ENCODE measurements at regions not wholly inside any gene's neighbourhood (a gene's known extent, or its start where the extent isn't known, plus 50 kb on each side); places are given as distances from the start of the nearest gene placed in this dataset.

DNA sequence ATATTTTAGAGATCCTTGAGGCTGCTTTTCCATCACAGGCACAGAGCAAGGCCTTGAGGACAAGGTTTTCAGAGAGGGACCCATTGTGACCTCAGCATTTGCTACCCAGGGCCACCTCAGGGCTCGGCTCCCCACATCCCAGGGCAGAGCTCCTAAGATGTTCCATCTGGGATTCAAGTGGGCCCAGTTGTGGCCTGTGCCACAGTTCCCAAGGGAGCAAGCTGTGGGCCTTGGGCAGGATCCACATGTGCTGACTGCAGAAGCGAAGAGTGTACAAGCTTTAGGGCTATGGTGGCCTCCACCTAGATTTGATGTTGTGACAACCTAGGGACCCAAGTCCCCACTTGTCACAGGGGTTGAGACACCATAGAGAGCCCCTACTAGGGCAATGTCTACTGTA is 608.1 kb downstream of the HACE1 start:
- Histone ChIP-seq H3K27ac (ENCODE audit: low read depth, low read length) (no peak overlapping the region), H3K9ac (ENCODE audit: low read length) (no peak overlapping the region), H3K9me2 (replicated peaks; ENCODE audit: insufficient read depth, low read length) (no peaks in the 10 kb centered on the region), H3F3A (ENCODE audit: insufficient read depth) (no peaks in the 10 kb centered on the region), H4K20me1 (ENCODE audit: low read depth, low read length) (no peaks in the 10 kb centered on the region), H3K36me3 (ENCODE audit: low read length) (no peaks in the 10 kb centered on the region), H3K9me3 (ENCODE audit: insufficient read depth, low read length) (no peaks in the 10 kb centered on the region), H3K27me3 (ENCODE audit: low read length) (no peaks in the 10 kb centered on the region), H3K4me2 (ENCODE audit: low read depth, low read length, poor library complexity, severe bottlenecking) (no peak overlapping the region), H2AFZ (ENCODE audit: low read depth, low read length, severe bottlenecking) (no peak overlapping the region), H3K79me2 (ENCODE audit: insufficient read depth, low read length) (no peaks in the 10 kb centered on the region), H3K4me3 (ENCODE audit: insufficient read depth, low read length, poor library complexity, severe bottlenecking) (no peak overlapping the region)
- TF ChIP-seq, protein P1, sequence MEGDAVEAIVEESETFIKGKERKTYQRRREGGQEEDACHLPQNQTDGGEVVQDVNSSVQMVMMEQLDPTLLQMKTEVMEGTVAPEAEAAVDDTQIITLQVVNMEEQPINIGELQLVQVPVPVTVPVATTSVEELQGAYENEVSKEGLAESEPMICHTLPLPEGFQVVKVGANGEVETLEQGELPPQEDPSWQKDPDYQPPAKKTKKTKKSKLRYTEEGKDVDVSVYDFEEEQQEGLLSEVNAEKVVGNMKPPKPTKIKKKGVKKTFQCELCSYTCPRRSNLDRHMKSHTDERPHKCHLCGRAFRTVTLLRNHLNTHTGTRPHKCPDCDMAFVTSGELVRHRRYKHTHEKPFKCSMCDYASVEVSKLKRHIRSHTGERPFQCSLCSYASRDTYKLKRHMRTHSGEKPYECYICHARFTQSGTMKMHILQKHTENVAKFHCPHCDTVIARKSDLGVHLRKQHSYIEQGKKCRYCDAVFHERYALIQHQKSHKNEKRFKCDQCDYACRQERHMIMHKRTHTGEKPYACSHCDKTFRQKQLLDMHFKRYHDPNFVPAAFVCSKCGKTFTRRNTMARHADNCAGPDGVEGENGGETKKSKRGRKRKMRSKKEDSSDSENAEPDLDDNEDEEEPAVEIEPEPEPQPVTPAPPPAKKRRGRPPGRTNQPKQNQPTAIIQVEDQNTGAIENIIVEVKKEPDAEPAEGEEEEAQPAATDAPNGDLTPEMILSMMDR (IDR thresholded peaks at IDR 0.05; ENCODE audit: insufficient read depth, low read length, poor library complexity, severe bottlenecking): no peak

DNA sequence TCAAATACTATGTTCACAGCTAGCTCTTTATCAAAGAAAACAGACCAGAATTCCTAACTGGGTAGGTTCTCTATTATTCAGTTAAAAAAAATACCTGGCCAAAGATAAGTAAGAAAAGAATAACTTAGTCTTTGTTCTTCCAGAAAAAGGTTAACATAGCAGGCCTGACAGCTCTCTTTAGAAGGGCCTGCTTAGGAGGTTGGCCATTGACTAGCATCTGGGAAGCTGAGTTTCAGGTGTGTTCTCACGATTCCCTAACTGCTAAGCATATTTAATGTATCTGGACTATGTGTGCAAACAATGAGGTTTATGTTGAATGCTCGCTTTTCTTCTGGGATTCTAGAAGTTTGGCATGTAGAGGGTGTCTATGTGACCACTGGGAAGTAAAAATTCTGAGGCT is 618.9 kb downstream of the HACE1 start:
- Histone ChIP-seq H3K4me3 (ENCODE audit: insufficient read depth, low read length, poor library complexity, severe bottlenecking) (no peak overlapping the region), H3K9me2 (replicated peaks; ENCODE audit: insufficient read depth, low read length) (no peaks in the 10 kb centered on the region)
- TF ChIP-seq, protein P1 (IDR thresholded peaks at IDR 0.05; ENCODE audit: insufficient read depth, low read length, poor library complexity, severe bottlenecking): no peak
- no peak for TF ChIP-seq EZH2phosphoT487 (conservative IDR thresholded peaks at IDR 0.05; ENCODE audit: low read length)

DNA sequence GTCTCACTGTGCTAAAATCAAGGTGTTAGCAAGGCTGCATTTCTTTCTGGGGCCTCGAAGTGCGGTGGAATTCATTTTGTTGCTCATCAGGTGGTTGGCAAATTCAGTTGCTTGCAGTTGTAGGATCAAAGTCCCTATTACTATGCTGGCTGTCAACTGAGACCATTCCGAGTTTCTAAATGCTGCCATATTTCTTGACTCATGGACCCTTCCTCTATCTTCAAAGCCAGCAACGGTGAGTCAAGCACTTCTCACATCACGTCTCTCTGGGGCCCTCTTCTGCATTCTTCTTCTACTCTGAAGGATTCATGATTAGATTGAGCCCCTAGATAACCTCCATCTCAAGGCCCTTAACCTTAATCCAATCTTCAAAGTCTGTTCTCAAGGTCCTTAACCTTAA is 619.7 kb downstream of the HACE1 start:
- no peaks in the 10 kb centered on the region for H3F3A ChIP-seq (ENCODE audit: insufficient read depth)
- H3K4me2 ChIP-seq (ENCODE audit: low read depth, low read length, poor library complexity, severe bottlenecking): no peak overlapping the region
- no peaks in the 10 kb centered on the region for H3K79me2 ChIP-seq (ENCODE audit: insufficient read depth, low read length)
- H3K27me3 ChIP-seq (ENCODE audit: low read length): no peaks in the 10 kb centered on the region
- H4K20me1 ChIP-seq (ENCODE audit: low read depth, low read length): no peaks in the 10 kb centered on the region
- H3K9me2 ChIP-seq (replicated peaks; ENCODE audit: insufficient read depth, low read length): no peaks in the 10 kb centered on the region
- no peaks in the 10 kb centered on the region for H3K36me3 ChIP-seq (ENCODE audit: low read length)
- no peak overlapping the region for H3K4me3 ChIP-seq (ENCODE audit: insufficient read depth, low read length, poor library complexity, severe bottlenecking)
- H3K9ac ChIP-seq (ENCODE audit: low read length): no peak overlapping the region
- no peak overlapping the region for H2AFZ ChIP-seq (ENCODE audit: low read depth, low read length, severe bottlenecking)
- H3K9me3 ChIP-seq (ENCODE audit: insufficient read depth, low read length): no peaks in the 10 kb centered on the region
- no peak for TF ChIP-seq EZH2phosphoT487 (conservative IDR thresholded peaks at IDR 0.05; ENCODE audit: low read length)
- TF ChIP-seq, protein P1 (IDR thresholded peaks at IDR 0.05; ENCODE audit: insufficient read depth, low read length, poor library complexity, severe bottlenecking): no peak
- H3K27ac ChIP-seq (ENCODE audit: low read depth, low read length): no peak overlapping the region

More for the DNA sequence above, 618.9 kb downstream of the HACE1 start:
- H3K36me3 ChIP-seq (ENCODE audit: low read length): no peaks in the 10 kb centered on the region
- no peak overlapping the region for H3K9ac ChIP-seq (ENCODE audit: low read length)
- H3K27ac ChIP-seq (ENCODE audit: low read depth, low read length): no peak overlapping the region
- no peaks in the 10 kb centered on the region for H4K20me1 ChIP-seq (ENCODE audit: low read depth, low read length)
- H3K79me2 ChIP-seq (ENCODE audit: insufficient read depth, low read length): no peaks in the 10 kb centered on the region
- H3K9me3 ChIP-seq (ENCODE audit: insufficient read depth, low read length): no peaks in the 10 kb centered on the region
- no peaks in the 10 kb centered on the region for H3K27me3 ChIP-seq (ENCODE audit: low read length)
- H2AFZ ChIP-seq (ENCODE audit: low read depth, low read length, severe bottlenecking): no peak overlapping the region
- no peaks in the 10 kb centered on the region for H3F3A ChIP-seq (ENCODE audit: insufficient read depth)
- H3K4me2 ChIP-seq (ENCODE audit: low read depth, low read length, poor library complexity, severe bottlenecking): no peak overlapping the region

DNA sequence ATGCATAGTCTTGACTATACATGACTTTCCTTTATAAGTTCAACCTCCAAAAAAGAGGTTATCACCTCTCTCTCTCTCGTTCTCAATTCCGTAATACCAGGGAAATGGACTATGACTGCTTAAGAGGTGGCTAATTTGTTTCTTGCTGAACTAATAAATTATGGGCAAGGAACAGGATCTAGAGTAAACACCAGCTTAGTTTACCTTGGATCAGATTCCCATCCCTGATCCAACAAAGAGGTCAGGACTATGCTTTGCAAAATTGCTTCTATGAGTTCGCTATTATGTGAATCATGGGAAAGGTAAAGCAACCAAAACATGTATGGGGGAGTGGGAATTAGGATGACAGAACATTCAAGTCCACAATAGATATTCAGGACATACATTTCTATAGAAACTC is 630.7 kb downstream of the HACE1 start:
- H3K36me3 ChIP-seq (ENCODE audit: low read length): no peaks in the 10 kb centered on the region
- no peaks in the 10 kb centered on the region for H3F3A ChIP-seq (ENCODE audit: insufficient read depth)
- H3K79me2 ChIP-seq (ENCODE audit: insufficient read depth, low read length): no peaks in the 10 kb centered on the region
- H3K9ac ChIP-seq (ENCODE audit: low read length): no peak overlapping the region
- H3K9me2 ChIP-seq (replicated peaks; ENCODE audit: insufficient read depth, low read length): no peaks in the 10 kb centered on the region
- H3K4me2 ChIP-seq (ENCODE audit: low read depth, low read length, poor library complexity, severe bottlenecking): no peak overlapping the region
- no peak overlapping the region for H3K27ac ChIP-seq (ENCODE audit: low read depth, low read length)
- no peaks in the 10 kb centered on the region for H3K27me3 ChIP-seq (ENCODE audit: low read length)
- TF ChIP-seq, protein P1 (IDR thresholded peaks at IDR 0.05; ENCODE audit: insufficient read depth, low read length, poor library complexity, severe bottlenecking): no peak
- no peak for TF ChIP-seq EZH2phosphoT487 (conservative IDR thresholded peaks at IDR 0.05; ENCODE audit: low read length)
- H3K4me3 ChIP-seq (ENCODE audit: insufficient read depth, low read length, poor library complexity, severe bottlenecking): no peak overlapping the region
- H4K20me1 ChIP-seq (ENCODE audit: low read depth, low read length): no peaks in the 10 kb centered on the region
- H3K9me3 ChIP-seq (ENCODE audit: insufficient read depth, low read length): no peaks in the 10 kb centered on the region
- H2AFZ ChIP-seq (ENCODE audit: low read depth, low read length, severe bottlenecking): no peak overlapping the region
